Right lobe of liver (tissue), 6 donors: ENCODE measurements at regions not wholly inside any gene's neighbourhood (a gene's known extent, or its start where the extent isn't known, plus 50 kb on each side); places are given as distances from the start of the nearest gene placed in this dataset.

Source experiments
- ATAC-seq, 4 donors: fragments of 200-7000 bp; cut with Tn5 transposase; one replicate each; pipeline ENCODE4 v1.9.1; 2020; ENCODE audit warnings: mild to moderate bottlenecking in 4 of 4, moderate library complexity in 4 of 4
- DNase-seq, 3 donors: peaks; one replicate each; pipeline ENCODE4 v3.0.0-alpha.2; 2020
- H3K27ac ChIP-seq, 3 donors: fragments of 200-600 bp; one replicate each; pipeline ENCODE4 v1.8.0; 2022
- H3K27me3 ChIP-seq, 2 donors: fragments of 200-600 bp; one replicate each; pipeline ENCODE4 v1.8.0; 2022
- H3K36me3 ChIP-seq, 4 donors: fragments of 200-600 bp; sonication (generic) in 1 of 4; one replicate each; pipeline versions ENCODE4 v1.5.1 to v1.8.0; 2017 to 2022; ENCODE audit warnings: control low read depth in 1 of 4
- H3K4me1 ChIP-seq, 4 donors: fragments of 200-600 bp; sonication (generic) in 1 of 4; one replicate each; pipeline versions ENCODE4 v1.5.1 to v1.8.0; 2017 to 2022; ENCODE audit warnings: control low read depth in 1 of 4
- H3K4me3 ChIP-seq, 3 donors: fragments of 200-600 bp; one replicate each; pipeline ENCODE4 v1.8.0; 2022
- H3K9me3 ChIP-seq, 4 donors: fragments of 200-600 bp; sonication (generic) in 1 of 4; one replicate each; pipeline versions ENCODE4 v1.5.1 to v1.8.0; 2017 to 2022; ENCODE audit warnings: control low read depth in 1 of 4
- CTCF ChIP-seq, 4 donors: fragments of 200-600 bp in 3 of 4; fragments of 450-650 bp in 1 of 4; IDR thresholded peaks; one replicate each; pipeline versions ENCODE4 v1.5.1 to v1.8.0; 2016 to 2022; ENCODE audit warnings: antibody characterized with exemption in 4 of 4, mild to moderate bottlenecking in 2 of 4
- POLR2A ChIP-seq: fragments of 450-650 bp; IDR thresholded peaks from one replicate; pipeline ENCODE4 v1.6.1; 2017; ENCODE audit warnings: antibody characterized with exemption, mild to moderate bottlenecking
- WGBS: methylation state at CpG from one replicate; pipeline ENCODE4 v1.1.6; 2018; ENCODE audit warnings: low coverage, low lambda C conversion rate; ENCODE audit not compliant: insufficient coverage; ENCODE audit errors: missing lambda C conversion rate; 5-methylcytosine and 5-hydroxymethylcytosine counted together
- intact Hi-C, 2 donors: fragments of 100-400 bp; cut with DNase I; formaldehyde crosslinking; loops; one replicate each; pipeline versions ENCODE4 v1.11.2 to v1.14.1; 2022
- donor health status: DM: no; HTN: yes; CAD: no.
- donor health status: DM: no; HTN: no; CAD: no.
- donor health status: DM: no; HTN: no; CAD: no.
- donor health status: DM: no; HTN: yes; CAD: no.
- donor health status: DM: no; HTN: yes; CAD: no.

- Histone ChIP-seq H3K4me1 (no peaks in the 10 kb centered on the region), H3K36me3 (no peaks in the 10 kb centered on the region), H3K27me3 (no peaks in the 10 kb centered on the region), H3K9me3 (no peaks in the 10 kb centered on the region), H3K27ac (no peak overlapping the region), H3K4me3 (no peak overlapping the region)
- WGBS, result 86% methylated on average over 1 of the region's 1 CpG
- DNase-seq, result no peak
- TF ChIP-seq POLR2A (no peak), CTCF (IDR thresholded peaks at IDR 0.05) (no peak)
- intact Hi-C loops, result no loop called here
- ATAC-seq, result no peak
Measured at GRCh38 chr6:9168669-9169068, 733.3 kb upstream of the SLC35B3 start.

- no peaks in the 10 kb centered on the region for H3K36me3 ChIP-seq
- H3K9me3 ChIP-seq, result no peaks in the 10 kb centered on the region
- no peak for ATAC-seq
- no peak for TF ChIP-seq CTCF (IDR thresholded peaks at IDR 0.05)
- TF ChIP-seq POLR2A, result no peak
- DNase-seq, result no peak
- intact Hi-C loops, result no loop called here
- no peak overlapping the region for H3K4me3 ChIP-seq
- no peaks in the 10 kb centered on the region for H3K4me1 ChIP-seq
- H3K27me3 ChIP-seq, result no peaks in the 10 kb centered on the region
- no peak overlapping the region for H3K27ac ChIP-seq
Measured at GRCh38 chr6:9161731-9162130, 726.4 kb upstream of the SLC35B3 start.

GRCh38 chr6:9159051-9159450 is 723.7 kb upstream of the SLC35B3 start:
- H3K4me3 ChIP-seq, result no peak overlapping the region
- WGBS, result 92% methylated on average over 3 of the region's 3 CpGs
- H3K4me1 ChIP-seq, result no peaks in the 10 kb centered on the region
- H3K27me3 ChIP-seq, result no peaks in the 10 kb centered on the region
- no peaks in the 10 kb centered on the region for H3K36me3 ChIP-seq
- ATAC-seq (no peak), DNase-seq (no peak)
- TF ChIP-seq POLR2A (no peak), CTCF (IDR thresholded peaks at IDR 0.05) (no peak)
- H3K27ac ChIP-seq, result no peak overlapping the region
- intact Hi-C loops, result no loop called here
- no peaks in the 10 kb centered on the region for H3K9me3 ChIP-seq

- Histone ChIP-seq H3K36me3 (no peaks in the 10 kb centered on the region), H3K4me3 (no peak overlapping the region), H3K27me3 (no peaks in the 10 kb centered on the region), H3K27ac (no peak overlapping the region), H3K9me3 (no peaks in the 10 kb centered on the region), H3K4me1 (no peaks in the 10 kb centered on the region)
- 56% methylated on average over 1 of the region's 3 CpGs for WGBS
- intact Hi-C loops, result no loop called here
- no peak for TF ChIP-seq POLR2A
- TF ChIP-seq CTCF (IDR thresholded peaks at IDR 0.05), result no peak
- no peak for ATAC-seq
- DNase-seq, result no peak
Measured at GRCh38 chr6:9155836-9156235, 720.5 kb upstream of the SLC35B3 start.

- WGBS, result 86% methylated on average over 4 of the region's 4 CpGs
- Histone ChIP-seq H3K36me3 (no peaks in the 10 kb centered on the region), H3K27me3 (no peaks in the 10 kb centered on the region), H3K27ac (no peak overlapping the region), H3K4me3 (no peak overlapping the region), H3K9me3 (no peaks in the 10 kb centered on the region), H3K4me1 (peaks cover 0 to 24% (median 6%) of the 10 kb centered on the region in 4 donors)
- ATAC-seq (no peak), DNase-seq (no peak)
- intact Hi-C loops, result no loop called here
- TF ChIP-seq CTCF (IDR thresholded peaks at IDR 0.05), result no peak
- no peak for TF ChIP-seq POLR2A
Measured at GRCh38 chr6:9143140-9143539, 707.8 kb upstream of the SLC35B3 start.
